LoVo (cell line): ENCODE measurements at regions not wholly inside any gene's neighbourhood (a gene's known extent, or its start where the extent isn't known, plus 50 kb on each side); places are given as distances from the start of the nearest gene placed in this dataset.

Experiments
- DNase-seq: peaks from one replicate; pipeline ENCODE4 v3.0.0-alpha.2; 2016; ENCODE audit warnings: low spot score

GRCh38 chr12:116483959-116484750 is 75.0 kb upstream of the MAP1LC3B2 start:
- DNase-seq = no peak

DNA sequence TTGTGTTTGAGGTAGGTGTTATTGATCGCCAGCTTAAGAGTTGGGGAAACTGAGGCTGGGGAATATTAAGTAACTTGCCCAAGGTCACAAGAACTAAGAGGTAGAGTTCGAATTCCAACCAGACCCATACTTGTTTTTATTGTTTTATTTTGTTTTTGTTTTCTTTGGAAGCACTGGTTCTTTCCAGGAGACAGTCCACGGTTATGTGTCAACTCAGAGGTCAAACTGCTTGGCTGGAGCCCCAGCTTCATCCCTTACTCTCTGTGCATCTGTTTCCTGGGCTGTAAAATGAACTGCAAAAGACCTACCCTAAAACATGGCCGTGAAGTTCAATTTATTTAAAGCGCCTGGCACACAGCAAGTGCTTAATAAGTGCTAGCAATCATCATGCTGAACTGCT is 74.4 kb upstream of the MAP1LC3B2 start:
- no peak for DNase-seq

- no peak for DNase-seq
Observed at GRCh38 chr12:116489116-116489515, 70.1 kb upstream of the MAP1LC3B2 start.

GRCh38 chr12:116490471-116490870 is 68.7 kb upstream of the MAP1LC3B2 start:
- DNase-seq = no peak

DNA sequence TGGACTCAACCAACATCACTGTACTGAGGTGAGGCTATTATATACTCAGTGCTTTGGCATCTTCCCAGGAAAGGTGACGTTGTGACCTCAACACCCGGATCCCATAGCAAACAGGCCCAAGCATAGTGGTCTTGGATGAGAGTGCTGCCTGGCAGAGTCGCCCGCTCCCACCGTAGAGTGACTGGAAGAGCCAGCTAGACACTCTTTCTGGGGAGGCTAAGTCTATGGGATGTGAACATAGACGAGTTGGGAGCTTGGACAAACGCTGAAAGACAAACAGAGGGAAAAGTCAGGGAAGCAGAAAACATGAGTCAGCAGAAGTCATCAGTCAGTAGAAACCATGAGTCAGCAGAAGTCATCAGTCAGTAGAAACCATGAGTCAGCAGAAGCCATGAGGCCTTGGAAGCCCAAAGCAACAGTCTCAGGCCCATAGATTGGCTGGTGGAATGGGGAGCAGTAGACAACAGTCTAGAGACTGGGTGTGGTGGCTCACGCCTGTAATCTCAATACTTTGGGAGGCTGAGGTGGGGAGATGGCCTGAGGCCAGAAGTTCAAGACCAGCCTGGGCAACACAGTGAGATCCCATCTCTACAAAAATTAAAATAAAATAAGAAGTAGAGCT is 66.4 kb upstream of the MAP1LC3B2 start:
- peak; percentile 42 for DNase-seq

DNA sequence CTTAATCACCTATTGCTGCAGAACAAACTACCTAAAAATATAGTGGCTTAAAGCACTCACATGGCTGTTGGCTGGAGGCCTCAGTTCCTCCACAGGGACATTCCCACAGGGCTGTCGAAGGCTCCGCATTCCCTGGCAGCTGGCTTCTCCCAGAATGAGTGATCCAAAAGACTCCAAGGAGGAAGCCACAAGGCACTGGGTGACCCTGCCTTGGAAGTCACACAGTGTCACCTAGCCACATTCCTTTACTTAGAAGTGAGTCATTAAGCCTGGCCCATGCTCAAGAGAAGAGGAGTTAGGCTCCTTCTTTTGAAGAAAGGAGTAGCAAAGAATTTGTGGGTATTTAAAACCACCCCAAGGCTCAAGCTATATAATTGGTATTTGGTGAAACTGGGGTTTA is 63.9 kb upstream of the MAP1LC3B2 start:
- DNase-seq = peak; percentile 91

GRCh38 chr12:116497051-116497591 is 62.1 kb upstream of the MAP1LC3B2 start:
- DNase-seq = peak; percentile 51

GRCh38 chr12:116498471-116498870 is 60.7 kb upstream of the MAP1LC3B2 start:
- DNase-seq = no peak

- DNase-seq = no peak
Observed at GRCh38 chr12:116502141-116502725, 56.9 kb upstream of the MAP1LC3B2 start.

GRCh38 chr12:116502989-116503496 is 56.1 kb upstream of the MAP1LC3B2 start:
- DNase-seq = peak; percentile 80

DNA sequence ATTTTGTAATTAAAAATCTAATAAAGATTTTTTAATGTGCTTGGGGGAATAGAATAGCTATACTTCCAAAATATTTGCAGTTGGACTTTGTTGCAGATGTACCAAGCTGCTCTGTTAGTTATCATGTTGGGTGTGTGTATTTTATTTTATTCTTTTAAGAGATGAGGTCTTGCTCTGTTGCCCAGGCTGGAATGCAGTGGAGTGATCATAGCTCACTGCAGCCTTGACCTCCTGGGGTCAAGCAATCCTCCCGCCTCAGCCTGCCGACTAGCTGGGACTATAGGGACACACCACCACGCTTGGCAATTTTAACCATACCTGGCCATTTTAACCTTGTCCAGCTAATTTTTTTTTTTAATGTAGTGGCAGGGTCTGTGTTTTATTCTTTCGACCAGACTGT is 54.7 kb upstream of the MAP1LC3B2 start:
- no peak for DNase-seq

DNA sequence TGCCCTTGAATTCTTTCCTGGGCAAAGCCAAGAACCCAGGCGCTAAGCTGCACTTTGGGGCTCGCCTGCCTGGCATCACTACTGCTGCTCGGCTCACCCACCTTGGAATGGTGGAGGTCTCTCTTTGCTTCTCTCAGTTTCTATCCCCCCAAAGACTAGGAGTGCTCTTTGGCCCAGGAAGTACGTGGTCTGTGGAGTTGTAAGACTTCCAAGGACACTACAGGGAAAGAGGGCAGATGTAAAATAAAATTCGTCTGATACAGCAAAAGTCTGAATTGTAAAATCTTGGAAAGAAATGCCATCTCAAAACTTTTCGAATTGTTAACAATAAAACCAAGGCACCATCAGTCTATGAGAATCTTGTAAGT is 52.5 kb upstream of the MAP1LC3B2 start:
- no peak for DNase-seq

GRCh38 chr12:116508145-116509121 is 50.7 kb upstream of the MAP1LC3B2 start:
- DNase-seq = no peak
